CD14-positive monocyte (primary cell): ENCODE measurements at regions not wholly inside any gene's neighbourhood (a gene's known extent, or its start where the extent isn't known, plus 50 kb on each side); places are given as distances from the start of the nearest gene placed in this dataset.

Experiments used
- DNase-seq, 3 donors: peaks; one replicate each; pipeline ENCODE4 v3.0.0-alpha.2; 2011 to 2022
- H2AFZ ChIP-seq: 2 replicates; pipeline ENCODE4 v1.6.0; 2012; ENCODE audit warnings: mild to moderate bottlenecking, low read depth, low read length, inconsistent platforms; ENCODE audit not compliant: insufficient read depth, poor library complexity, severe bottlenecking
- H3K27ac ChIP-seq, 2 donors: 1 replicate in 1 of 2; 2 replicates in 1 of 2; pipeline ENCODE4 v1.5.1; 2012 to 2013; ENCODE audit warnings: low read length in 2 of 2, control low read depth in 1 of 2, inconsistent platforms in 1 of 2, low read depth in 1 of 2, mild to moderate bottlenecking in 1 of 2
- H3K27me3 ChIP-seq, 2 donors: one replicate each; pipeline versions ENCODE4 v1.6.0 to v1.6.1; 2011 to 2013; ENCODE audit warnings: low read length in 2 of 2; ENCODE audit not compliant: control insufficient read depth in 2 of 2, insufficient read depth in 2 of 2
- H3K36me3 ChIP-seq, 2 donors: replicated peaks in 1 of 2; 1 replicate in 1 of 2; 2 replicates in 1 of 2; pipeline versions ENCODE4 v1.5.1 to v1.6.1; 2012 to 2013; ENCODE audit warnings: low read length in 2 of 2, control low read depth in 1 of 2, inconsistent platforms in 1 of 2, mild to moderate bottlenecking in 1 of 2; ENCODE audit not compliant: insufficient read depth in 2 of 2, control insufficient read depth in 1 of 2
- H3K4me1 ChIP-seq, 2 donors: 1 replicate in 1 of 2; 2 replicates in 1 of 2; pipeline versions ENCODE4 v1.5.1 to v1.6.1; 2012 to 2013; ENCODE audit warnings: low read length in 2 of 2, control low read depth in 1 of 2, inconsistent platforms in 1 of 2, mild to moderate bottlenecking in 1 of 2, moderate library complexity in 1 of 2; ENCODE audit not compliant: insufficient read depth in 2 of 2, control insufficient read depth in 1 of 2
- H3K4me2 ChIP-seq: replicated peaks from 2 replicates; pipeline ENCODE3; 2012; ENCODE audit warnings: low read length, moderate library complexity, mild to moderate bottlenecking; ENCODE audit not compliant: poor library complexity, severe bottlenecking; ENCODE audit errors: extremely low read depth
- H3K4me3 ChIP-seq, 3 experiments: fragments of 200-600 bp in 1 of 3; sonication (generic) in 1 of 3; replicated peaks in 1 of 3; 1 replicate in 2 of 3; 2 replicates in 1 of 3; pipeline ENCODE4 v1.5.1; 2011 to 2013; ENCODE audit warnings: low read length in 3 of 3, mild to moderate bottlenecking in 3 of 3, control low read depth in 2 of 3, low read depth in 2 of 3, inconsistent platforms in 1 of 3, moderate library complexity in 1 of 3
- H3K79me2 ChIP-seq: 2 replicates; pipeline ENCODE4 v1.6.0; 2012; ENCODE audit warnings: mild to moderate bottlenecking, control low read depth, inconsistent platforms, low read length, moderate library complexity; ENCODE audit not compliant: insufficient read depth
- H3K9ac ChIP-seq: 2 replicates; pipeline ENCODE4 v1.6.0; 2017; ENCODE audit warnings: low read length, mild to moderate bottlenecking; ENCODE audit not compliant: insufficient read depth, poor library complexity, severe bottlenecking
- H3K9me3 ChIP-seq, 2 donors: replicated peaks in 1 of 2; 1 replicate in 1 of 2; 2 replicates in 1 of 2; pipeline versions ENCODE4 v1.5.1 to v1.6.1; 2012 to 2013; ENCODE audit warnings: low read length in 2 of 2, control low read depth in 1 of 2; ENCODE audit not compliant: control insufficient read depth in 1 of 2, insufficient read depth in 1 of 2
- H4K20me1 ChIP-seq: 2 replicates; pipeline ENCODE4 v1.6.0; 2012; ENCODE audit warnings: mild to moderate bottlenecking, low read length, control low read depth, moderate library complexity; ENCODE audit not compliant: insufficient read depth
- H3K27ac Mint-ChIP-seq, 7 donors: one replicate each; pipeline ENCODE4 v1.8.0; 2020; ENCODE audit warnings: mild to moderate bottlenecking in 7 of 7, mixed read lengths in 7 of 7, moderate library complexity in 6 of 7, inconsistent platforms in 2 of 7
- H3K27me3 Mint-ChIP-seq, 3 donors: one replicate each; pipeline ENCODE4 v1.8.0; 2021 to 2022; ENCODE audit warnings: low read depth in 3 of 3, mild to moderate bottlenecking in 3 of 3, mixed read lengths in 3 of 3, moderate library complexity in 3 of 3, inconsistent platforms in 1 of 3
- H3K36me3 Mint-ChIP-seq, 2 donors: one replicate each; pipeline ENCODE4 v1.8.0; 2020; ENCODE audit warnings: mixed read lengths in 2 of 2, inconsistent platforms in 1 of 2, mild to moderate bottlenecking in 1 of 2
- H3K4me1 Mint-ChIP-seq: one replicate; pipeline ENCODE4 v1.8.0; 2020; ENCODE audit warnings: mild to moderate bottlenecking, mixed read lengths
- H3K4me3 Mint-ChIP-seq, 2 donors: one replicate each; pipeline ENCODE4 v1.8.0; 2020; ENCODE audit warnings: mild to moderate bottlenecking in 2 of 2, mixed read lengths in 2 of 2, moderate library complexity in 1 of 2
- H3K9me3 Mint-ChIP-seq, 7 donors: one replicate each; pipeline ENCODE4 v1.8.0; 2020 to 2022; ENCODE audit warnings: mixed read lengths in 7 of 7, mild to moderate bottlenecking in 6 of 7, moderate library complexity in 6 of 7, inconsistent platforms in 2 of 7
- CTCF ChIP-seq: fragments of 200-600 bp; IDR thresholded peaks from one replicate; pipeline ENCODE4 v1.8.0; 2022; ENCODE audit warnings: antibody characterized with exemption, mild to moderate bottlenecking
- WGBS: methylation state at CpG from one replicate; pipeline ENCODE4 v1.1.5; 2013; ENCODE audit warnings: missing lambda C conversion rate; ENCODE audit not compliant: insufficient coverage; 5-methylcytosine and 5-hydroxymethylcytosine counted together
- intact Hi-C, 2 donors: fragments of 100-400 bp; cut with micrococcal nuclease; formaldehyde crosslinking; loops; one replicate each; pipeline versions ENCODE4 v1.15.0 to v1.15.1; 2023

GRCh38 chr2:150997066-150997465, 264.6 kb downstream of the RBM43 start:
- Histone ChIP-seq H3K9ac (no peak overlapping the region), H3K4me3 (no peak overlapping the region), H3K27ac (no peak overlapping the region), H3K36me3 (no peaks in the 10 kb centered on the region), H3K79me2 (no peaks in the 10 kb centered on the region), H3K4me2 (no peak overlapping the region), H3K9me3 (no peaks in the 10 kb centered on the region), H4K20me1 (no peaks in the 10 kb centered on the region), H3K4me1 (no peaks in the 10 kb centered on the region), H2AFZ (no peak overlapping the region), H3K27me3 (no peaks in the 10 kb centered on the region)
- DNase-seq, result no peak
- peaks cover 0 to 6% (median 3%) of the 10 kb centered on the region in 7 donors for H3K9me3 Mint-ChIP-seq
- peaks cover 2% of the 10 kb centered on the region for H3K4me1 Mint-ChIP-seq
- WGBS, result 100% methylated on average over 3 of the region's 4 CpGs
- no peak for TF ChIP-seq CTCF
- H3K36me3 Mint-ChIP-seq, result no peaks in the 10 kb centered on the region
- no peak overlapping the region for H3K27ac Mint-ChIP-seq
- intact Hi-C loops, result no loop called here
- peaks cover 0 to 4% (median 0%) of the 10 kb centered on the region in 3 donors for H3K27me3 Mint-ChIP-seq
- no peak overlapping the region for H3K4me3 Mint-ChIP-seq

GRCh38 chr2:150994076-150994475, 267.6 kb downstream of the RBM43 start:
- Histone ChIP-seq H2AFZ (no peak overlapping the region), H3K4me2 (no peak overlapping the region), H3K4me3 (no peak overlapping the region), H3K79me2 (no peaks in the 10 kb centered on the region), H3K9ac (no peak overlapping the region), H4K20me1 (no peaks in the 10 kb centered on the region), H3K9me3 (no peaks in the 10 kb centered on the region), H3K36me3 (no peaks in the 10 kb centered on the region), H3K27me3 (no peaks in the 10 kb centered on the region), H3K4me1 (no peaks in the 10 kb centered on the region), H3K27ac (no peak overlapping the region)
- no CpG with 5 or more reads among the region's 2 CpGs for WGBS
- intact Hi-C loops, result no loop called here
- H3K4me3 Mint-ChIP-seq, result no peak overlapping the region
- H3K36me3 Mint-ChIP-seq, result no peaks in the 10 kb centered on the region
- TF ChIP-seq CTCF, result no peak
- H3K4me1 Mint-ChIP-seq, result peaks cover 2% of the 10 kb centered on the region
- no peak for DNase-seq
- no peak overlapping the region for H3K27ac Mint-ChIP-seq
- peaks cover 0 to 2% (median 0%) of the 10 kb centered on the region in 3 donors for H3K27me3 Mint-ChIP-seq
- H3K9me3 Mint-ChIP-seq, result peaks cover 4 to 20% (median 13%) of the 10 kb centered on the region in 7 donors
